Eye (tissue), 1 donor: ENCODE measurements at regions not wholly inside any gene's neighbourhood (a gene's known extent, or its start where the extent isn't known, plus 50 kb on each side); places are given as distances from the start of the nearest gene placed in this dataset.
"Not testable (repeated sequence)": the region's sequence is repeated elsewhere in the genome, so short reads cannot be mapped to it uniquely, and the experiment has no call there.

ENCODE experiments used
- DNase-seq: peaks from one replicate; pipeline ENCODE4 v3.0.0-alpha.2; 2015

GRCh38 chr13:66237411-66238062 is 992.6 kb downstream of the PCDH9 start:
- DNase-seq, result no peak

- DNase-seq, result no peak
Measured at GRCh38 chr13:66234159-66234558, 996.0 kb downstream of the PCDH9 start.

- DNase-seq, result not testable (repeated sequence)
Measured at GRCh38 chr13:66231958-66232357, 998.2 kb downstream of the PCDH9 start.

- no peak for DNase-seq
Measured at GRCh38 chr13:66225072-66225471, 1005.1 kb downstream of the PCDH9 start.

- no peak for DNase-seq
Measured at GRCh38 chr13:66224663-66225062, 1005.5 kb downstream of the PCDH9 start.

- DNase-seq, result no peak
Measured at GRCh38 chr13:66222926-66223325, 1007.2 kb downstream of the PCDH9 start.

- DNase-seq, result no peak
Measured at GRCh38 chr13:66222127-66222526, 1008.0 kb downstream of the PCDH9 start.

GRCh38 chr13:66219506-66219905 is 1010.6 kb downstream of the PCDH9 start:
- DNase-seq, result peak; percentile 67

GRCh38 chr13:66218583-66218982 is 1011.6 kb downstream of the PCDH9 start:
- peak; percentile 15 for DNase-seq

GRCh38 chr13:66216728-66217127 is 1013.4 kb downstream of the PCDH9 start:
- DNase-seq, result no peak

GRCh38 chr13:66214467-66214866 is 1015.7 kb downstream of the PCDH9 start:
- no peak for DNase-seq

- no peak for DNase-seq
Measured at GRCh38 chr13:66212511-66212910, 1017.6 kb downstream of the PCDH9 start.

GRCh38 chr13:66210677-66211076 is 1019.5 kb downstream of the PCDH9 start:
- no peak for DNase-seq

- DNase-seq, result no peak
Measured at GRCh38 chr13:66208589-66208988, 1021.5 kb downstream of the PCDH9 start.

GRCh38 chr13:66207610-66208009 is 1022.5 kb downstream of the PCDH9 start:
- DNase-seq, result no peak

GRCh38 chr13:66205807-66206206 is 1024.3 kb downstream of the PCDH9 start:
- no peak for DNase-seq

GRCh38 chr13:66200555-66200954 is 1029.6 kb downstream of the PCDH9 start:
- no peak for DNase-seq

- DNase-seq, result no peak
Measured at GRCh38 chr13:66195238-66195637, 1034.9 kb downstream of the PCDH9 start.

- no peak for DNase-seq
Measured at GRCh38 chr13:66189986-66190385, 1040.2 kb downstream of the PCDH9 start.

- no peak for DNase-seq
Measured at GRCh38 chr13:66180836-66181235, 1049.3 kb downstream of the PCDH9 start.

- DNase-seq, result peak; percentile 74
Measured at GRCh38 chr13:66171920-66172319, 1058.2 kb downstream of the PCDH9 start.

- no peak for DNase-seq
Measured at GRCh38 chr13:66162470-66162869, 1067.7 kb downstream of the PCDH9 start.

- DNase-seq, result peak; percentile 41
Measured at GRCh38 chr13:66159511-66159910, 1070.6 kb downstream of the PCDH9 start.

- no peak for DNase-seq
Measured at GRCh38 chr13:66154976-66155375, 1075.2 kb downstream of the PCDH9 start.

- no peak for DNase-seq
Measured at GRCh38 chr13:66154354-66154753, 1075.8 kb downstream of the PCDH9 start.
